ENCODE measurements at regions not wholly inside any gene's neighbourhood (a gene's known extent, or its start where the extent isn't known, plus 50 kb on each side); places are given as distances from the start of the nearest gene placed in this dataset.

GRCh38 chr5:158392753-158393152, 533.8 kb upstream of the CLINT1 start:
- no peaks in the 10 kb centered on the region for H3K36me3 ChIP-seq (replicated peaks in 1 of 2; ENCODE audit: control insufficient read depth in 1 of 2, insufficient read depth in 2 of 2, low read length in 2 of 2)
- ChIA-PET CTCF (ENCODE audit: low intra/inter-chr PET ratio, low total read pairs) (no interaction called here), POLR2A (no interaction called here)
- ATAC-seq (no peak), DNase-seq (ENCODE audit: low spot score) (no peak), FAIRE-seq (no peak)
- peaks cover 12% of the 10 kb centered on the region for H3K4me1 ChIP-seq (ENCODE audit: insufficient read depth, low read length)
- no peak overlapping the region for H3K9ac ChIP-seq (ENCODE audit: insufficient read depth, low read depth, low read length)
- H3K4me2 ChIP-seq (ENCODE audit: low read depth, low read length): no peak overlapping the region
- WGBS (ENCODE audit: low lambda C conversion rate): 17% methylated on average over 2 of the region's 2 CpGs
- no peaks in the 10 kb centered on the region for H3K79me2 ChIP-seq (ENCODE audit: insufficient read depth, low read length)
- peaks cover 9% of the 10 kb centered on the region for H3K9me3 ChIP-seq (ENCODE audit: low read length)
- H3K4me3 ChIP-seq (replicated peaks in 1 of 3; ENCODE audit: insufficient read depth in 1 of 3, low read depth in 2 of 3, low read length in 3 of 3): no peak overlapping the region
- no peak overlapping the region for H3K27ac ChIP-seq (ENCODE audit: extremely low read length, insufficient read depth, low read length)
- H3K27me3 ChIP-seq (ENCODE audit: control insufficient read depth in 1 of 2, insufficient read depth in 2 of 2, low read length in 2 of 2): no peaks in the 10 kb centered on the region
- intact Hi-C loops (cut with micrococcal nuclease; ENCODE audit: unreplicated experiment) (no loop called here), in situ Hi-C loops (cut with HindIII; ENCODE audit: extremely low pct_ligation_motif_present, low pct_unique_long_range_greater_than_20kb) (no loop called here)
- TF ChIP-seq KAT2B (IDR thresholded peaks at IDR 0.05; ENCODE audit: borderline replicate concordance, low read depth, low read length): 0 out of 2 replicates have a peak, but pooled peaks have one; percentile 25
- no peak for TF ChIP-seq ZSCAN30 (CRISPR knock-in tag; IDR thresholded peaks at IDR 0.05)
- no peak overlapping the region for H2AFZ ChIP-seq (ENCODE audit: low read length)
- no TSS peak for BruUV-seq (replicated peaks)
- no peaks in the 10 kb centered on the region for H4K20me1 ChIP-seq (ENCODE audit: insufficient read depth, low read length)

DNA sequence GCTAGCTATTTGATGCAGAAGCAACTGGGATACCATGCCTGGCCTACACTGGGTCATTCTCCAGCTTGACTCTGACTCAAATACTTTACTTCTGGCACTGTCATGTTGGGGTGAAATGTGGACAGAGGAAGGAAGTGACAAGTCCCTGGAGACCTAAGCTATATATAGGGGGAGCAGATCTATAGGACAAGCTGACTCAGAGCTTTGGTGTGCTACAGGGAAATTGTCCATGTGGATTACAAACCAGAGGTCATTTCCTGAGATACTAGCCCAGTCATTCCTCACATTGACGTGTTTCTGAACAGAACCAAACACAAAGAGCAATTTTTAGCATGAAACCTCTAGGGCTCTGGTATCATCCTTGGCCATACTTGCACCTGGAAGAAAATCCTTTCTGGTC, 531.6 kb upstream of the CLINT1 start:
- no TSS peak for BruUV-seq (replicated peaks)
- no peak for FAIRE-seq
- in situ Hi-C loops (cut with HindIII; ENCODE audit: extremely low pct_ligation_motif_present, low pct_unique_long_range_greater_than_20kb): no loop called here
- Histone ChIP-seq H3K4me1 (ENCODE audit: insufficient read depth, low read length) (peaks cover 12% of the 10 kb centered on the region), H3K27ac (ENCODE audit: extremely low read length, insufficient read depth, low read length) (no peak overlapping the region), H3K79me2 (ENCODE audit: insufficient read depth, low read length) (no peaks in the 10 kb centered on the region), H3K4me3 (replicated peaks in 1 of 3; ENCODE audit: insufficient read depth in 1 of 3, low read depth in 2 of 3, low read length in 3 of 3) (no peak overlapping the region), H3K4me2 (ENCODE audit: low read depth, low read length) (no peak overlapping the region), H3K27me3 (ENCODE audit: control insufficient read depth in 1 of 2, insufficient read depth in 2 of 2, low read length in 2 of 2) (no peaks in the 10 kb centered on the region), H2AFZ (ENCODE audit: low read length) (no peak overlapping the region), H3K36me3 (replicated peaks in 1 of 2; ENCODE audit: control insufficient read depth in 1 of 2, insufficient read depth in 2 of 2, low read length in 2 of 2) (no peaks in the 10 kb centered on the region), H3K9me3 (ENCODE audit: low read length) (peaks cover 8% of the 10 kb centered on the region; the same call in 1 of the 2 replicates), H4K20me1 (ENCODE audit: insufficient read depth, low read length) (no peaks in the 10 kb centered on the region), H3K9ac (ENCODE audit: insufficient read depth, low read depth, low read length) (no peak overlapping the region)
- CTCF ChIA-PET (ENCODE audit: low intra/inter-chr PET ratio, low total read pairs): no interaction called here
- DNase-seq (ENCODE audit: low spot score): no peak
- POLR2A ChIA-PET: no interaction called here
- intact Hi-C loops (cut with micrococcal nuclease; ENCODE audit: unreplicated experiment): no loop called here
- no peak for ATAC-seq
- 0% methylated on average over 1 of the region's 1 CpG for WGBS (ENCODE audit: low lambda C conversion rate)
- TF ChIP-seq, protein P1, sequence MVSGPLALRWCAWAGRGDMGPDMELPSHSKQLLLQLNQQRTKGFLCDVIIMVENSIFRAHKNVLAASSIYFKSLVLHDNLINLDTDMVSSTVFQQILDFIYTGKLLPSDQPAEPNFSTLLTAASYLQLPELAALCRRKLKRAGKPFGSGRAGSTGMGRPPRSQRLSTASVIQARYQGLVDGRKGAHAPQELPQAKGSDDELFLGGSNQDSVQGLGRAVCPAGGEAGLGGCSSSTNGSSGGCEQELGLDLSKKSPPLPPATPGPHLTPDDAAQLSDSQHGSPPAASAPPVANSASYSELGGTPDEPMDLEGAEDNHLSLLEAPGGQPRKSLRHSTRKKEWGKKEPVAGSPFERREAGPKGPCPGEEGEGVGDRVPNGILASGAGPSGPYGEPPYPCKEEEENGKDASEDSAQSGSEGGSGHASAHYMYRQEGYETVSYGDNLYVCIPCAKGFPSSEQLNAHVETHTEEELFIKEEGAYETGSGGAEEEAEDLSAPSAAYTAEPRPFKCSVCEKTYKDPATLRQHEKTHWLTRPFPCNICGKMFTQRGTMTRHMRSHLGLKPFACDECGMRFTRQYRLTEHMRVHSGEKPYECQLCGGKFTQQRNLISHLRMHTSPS (CRISPR knock-in tag; IDR thresholded peaks at IDR 0.05; ENCODE audit: low read depth): no peak
- TF ChIP-seq SRF (IDR thresholded peaks at IDR 0.05; ENCODE audit: low read depth, low read length) (no peak), ZNF513 (CRISPR knock-in tag; conservative IDR thresholded peaks at IDR 0.05) (no peak), ZNF354B (CRISPR knock-in tag; IDR thresholded peaks at IDR 0.05) (no peak), FOSL1 (CRISPR knock-in tag; IDR thresholded peaks at IDR 0.05; ENCODE audit: borderline replicate concordance) (no peak), ZNF230 (CRISPR knock-in tag; IDR thresholded peaks at IDR 0.05) (no peak), XBP1 (CRISPR knock-in tag; IDR thresholded peaks at IDR 0.05) (no peak), RBM39 (IDR thresholded peaks at IDR 0.05; ENCODE audit: low read depth, low read length, poor library complexity, severe bottlenecking) (no peak), ZFP90 (CRISPR knock-in tag; IDR thresholded peaks at IDR 0.05; ENCODE audit: borderline replicate concordance) (no peak), DR1 (CRISPR knock-in tag; IDR thresholded peaks at IDR 0.05) (no peak)
- TF ChIP-seq, protein P2, sequence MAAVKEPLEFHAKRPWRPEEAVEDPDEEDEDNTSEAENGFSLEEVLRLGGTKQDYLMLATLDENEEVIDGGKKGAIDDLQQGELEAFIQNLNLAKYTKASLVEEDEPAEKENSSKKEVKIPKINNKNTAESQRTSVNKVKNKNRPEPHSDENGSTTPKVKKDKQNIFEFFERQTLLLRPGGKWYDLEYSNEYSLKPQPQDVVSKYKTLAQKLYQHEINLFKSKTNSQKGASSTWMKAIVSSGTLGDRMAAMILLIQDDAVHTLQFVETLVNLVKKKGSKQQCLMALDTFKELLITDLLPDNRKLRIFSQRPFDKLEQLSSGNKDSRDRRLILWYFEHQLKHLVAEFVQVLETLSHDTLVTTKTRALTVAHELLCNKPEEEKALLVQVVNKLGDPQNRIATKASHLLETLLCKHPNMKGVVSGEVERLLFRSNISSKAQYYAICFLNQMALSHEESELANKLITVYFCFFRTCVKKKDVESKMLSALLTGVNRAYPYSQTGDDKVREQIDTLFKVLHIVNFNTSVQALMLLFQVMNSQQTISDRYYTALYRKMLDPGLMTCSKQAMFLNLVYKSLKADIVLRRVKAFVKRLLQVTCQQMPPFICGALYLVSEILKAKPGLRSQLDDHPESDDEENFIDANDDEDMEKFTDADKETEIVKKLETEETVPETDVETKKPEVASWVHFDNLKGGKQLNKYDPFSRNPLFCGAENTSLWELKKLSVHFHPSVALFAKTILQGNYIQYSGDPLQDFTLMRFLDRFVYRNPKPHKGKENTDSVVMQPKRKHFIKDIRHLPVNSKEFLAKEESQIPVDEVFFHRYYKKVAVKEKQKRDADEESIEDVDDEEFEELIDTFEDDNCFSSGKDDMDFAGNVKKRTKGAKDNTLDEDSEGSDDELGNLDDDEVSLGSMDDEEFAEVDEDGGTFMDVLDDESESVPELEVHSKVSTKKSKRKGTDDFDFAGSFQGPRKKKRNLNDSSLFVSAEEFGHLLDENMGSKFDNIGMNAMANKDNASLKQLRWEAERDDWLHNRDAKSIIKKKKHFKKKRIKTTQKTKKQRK (IDR thresholded peaks at IDR 0.05; ENCODE audit: low read length): no peak
